ENCODE measurements at regions not wholly inside any gene's neighbourhood (a gene's known extent, or its start where the extent isn't known, plus 50 kb on each side); places are given as distances from the start of the nearest gene placed in this dataset.

- no peak for DNase-seq
These were observed 254.9 kb upstream of the IGF1R start for GRCh38 chr15:98393471-98393870.

GRCh38 chr15:98394546-98394945 is 253.8 kb upstream of the IGF1R start:
- no peak for DNase-seq

- DNase-seq = no peak
These were observed 252.2 kb upstream of the IGF1R start for GRCh38 chr15:98395974-98396610.

DNA sequence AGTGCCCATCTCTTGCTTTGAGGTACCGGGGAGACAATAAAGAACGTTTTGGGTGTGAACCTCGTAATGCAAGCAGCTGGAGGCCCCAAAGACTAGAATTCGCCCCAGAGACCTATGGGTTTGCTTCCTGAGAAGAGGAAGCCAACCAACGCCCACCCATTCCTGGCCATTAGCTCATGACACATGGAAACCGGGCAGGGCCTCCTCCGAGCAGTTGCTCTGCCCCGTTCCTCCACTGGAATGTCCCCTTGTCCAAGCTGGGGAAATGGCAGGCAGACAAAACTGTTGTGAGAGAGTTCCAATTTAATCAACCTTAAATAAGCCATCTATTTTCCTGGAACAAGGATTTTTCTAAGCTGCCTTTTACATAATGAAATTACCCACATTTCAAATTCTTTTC is 250.9 kb upstream of the IGF1R start:
- no peak for DNase-seq

GRCh38 chr15:98398056-98398455 is 250.3 kb upstream of the IGF1R start:
- no peak for DNase-seq

GRCh38 chr15:98398886-98399285 is 249.5 kb upstream of the IGF1R start:
- DNase-seq = no peak

GRCh38 chr15:98400120-98400519 is 248.2 kb upstream of the IGF1R start:
- no peak for DNase-seq

GRCh38 chr15:98401029-98401428 is 247.3 kb upstream of the IGF1R start:
- no peak for DNase-seq

- no peak for DNase-seq
These were observed 245.9 kb upstream of the IGF1R start for GRCh38 chr15:98402486-98402885.

- no peak for DNase-seq
These were observed 245.2 kb upstream of the IGF1R start for GRCh38 chr15:98403169-98403568.

- no peak for DNase-seq
These were observed 244.8 kb upstream of the IGF1R start for GRCh38 chr15:98403569-98403968.

DNA sequence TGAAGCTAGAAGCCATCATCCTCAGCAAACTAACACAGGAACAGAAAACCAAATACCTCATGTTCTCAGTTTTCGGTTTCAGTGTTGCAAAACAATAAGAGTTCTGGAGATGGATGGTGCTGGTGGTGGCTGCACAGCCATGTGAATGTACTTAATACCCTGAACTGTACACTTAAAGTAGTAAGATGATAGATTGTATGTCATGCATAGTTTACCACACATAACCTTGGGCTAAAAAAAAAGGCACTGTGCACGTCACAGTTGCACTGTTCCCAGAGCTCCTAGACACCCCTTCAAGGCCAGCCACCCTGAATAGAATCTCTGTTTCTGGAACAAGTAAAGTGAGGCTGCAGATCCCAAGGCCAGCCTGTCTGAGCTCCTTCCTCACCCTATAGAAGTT is 243.3 kb upstream of the IGF1R start:
- no peak for DNase-seq

- no peak for DNase-seq
These were observed 240.1 kb upstream of the IGF1R start for GRCh38 chr15:98408231-98408630.

GRCh38 chr15:98410328-98410727 is 238.0 kb upstream of the IGF1R start:
- DNase-seq = no peak

- DNase-seq = no peak
These were observed 235.5 kb upstream of the IGF1R start for GRCh38 chr15:98412852-98413251.

DNA sequence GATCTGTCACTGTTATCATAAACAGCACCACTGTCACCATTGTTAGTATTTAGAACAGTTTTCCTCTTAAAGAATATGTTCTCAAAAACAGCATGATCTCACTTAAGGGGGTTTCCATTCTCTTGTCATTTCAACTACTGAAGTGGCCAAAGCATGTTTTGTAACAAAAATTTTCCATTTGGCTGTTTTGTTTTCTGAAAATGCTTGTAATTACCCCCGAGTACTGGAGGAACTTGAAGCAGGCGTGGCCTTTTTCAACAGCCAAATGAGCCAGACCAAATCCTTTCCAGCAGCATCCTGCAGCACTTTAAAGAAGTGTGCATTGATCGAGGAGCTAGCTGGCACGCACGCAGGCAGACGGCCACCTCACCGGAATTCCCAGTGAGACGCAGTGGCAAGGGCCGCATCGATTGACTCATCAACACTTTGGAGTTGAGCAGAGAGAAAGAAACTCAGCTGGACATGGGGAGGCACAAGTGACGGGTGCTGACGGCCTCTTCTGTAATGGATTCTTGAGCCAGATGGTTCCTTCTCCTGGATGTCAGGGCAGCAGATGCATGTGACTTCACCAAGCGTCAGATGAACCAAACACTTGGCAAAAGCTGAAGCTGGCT is 234.3 kb upstream of the IGF1R start:
- no peak for DNase-seq

DNA sequence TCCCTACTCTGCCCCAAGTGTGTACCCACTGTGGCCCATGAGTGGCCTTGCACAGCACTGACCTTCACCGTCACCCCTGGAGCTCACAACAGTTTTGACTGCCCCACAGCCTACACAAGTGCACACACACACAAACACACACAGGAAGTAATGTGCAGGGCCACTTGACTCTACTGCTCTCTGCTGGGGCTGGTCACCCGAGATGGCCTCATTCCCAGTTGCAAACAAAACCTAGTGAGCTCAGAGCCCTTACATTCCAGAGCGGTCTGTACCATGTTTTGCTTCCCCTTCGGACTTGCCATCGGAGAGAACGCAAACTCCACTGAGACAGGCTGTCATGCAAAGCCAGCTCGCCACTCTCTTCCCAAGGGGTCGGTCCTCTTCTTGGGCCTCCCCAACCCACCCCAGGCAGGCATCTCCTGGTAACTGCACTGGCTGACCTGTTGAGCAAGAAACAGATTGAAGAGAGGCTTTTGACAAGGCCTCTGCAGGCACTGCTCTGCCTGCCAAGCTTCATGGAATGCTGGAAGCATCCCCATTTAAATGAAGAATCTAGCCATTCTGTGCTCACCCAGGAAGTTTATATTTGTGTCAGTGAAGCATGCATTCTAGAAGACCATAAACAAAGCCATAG is 232.0 kb upstream of the IGF1R start:
- DNase-seq = no peak

GRCh38 chr15:98417346-98417745 is 231.0 kb upstream of the IGF1R start:
- no peak for DNase-seq

- DNase-seq = no peak
These were observed 230.2 kb upstream of the IGF1R start for GRCh38 chr15:98418122-98418521.

GRCh38 chr15:98419173-98419780 is 229.1 kb upstream of the IGF1R start:
- no peak for DNase-seq

DNA sequence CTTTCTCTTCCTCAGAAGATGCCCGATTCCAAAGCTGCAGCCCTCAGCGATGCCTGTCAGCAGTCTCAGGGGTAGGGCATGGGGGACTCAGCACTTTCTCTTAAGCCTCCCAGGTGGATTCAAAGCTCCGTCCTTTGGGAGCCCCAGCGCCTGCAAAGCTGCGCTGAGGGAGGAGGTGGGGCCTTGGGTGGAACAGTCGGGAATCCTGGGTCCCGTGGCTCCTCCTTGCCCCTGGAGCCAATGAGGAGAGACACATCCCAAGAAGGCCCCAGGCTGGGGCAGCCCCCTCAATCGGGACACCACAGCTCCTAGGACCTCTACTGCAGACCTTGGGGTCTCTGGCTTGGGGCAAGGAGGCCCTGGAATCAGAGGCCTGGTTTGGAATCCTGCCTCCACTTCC is 227.5 kb upstream of the IGF1R start:
- DNase-seq = no peak

DNA sequence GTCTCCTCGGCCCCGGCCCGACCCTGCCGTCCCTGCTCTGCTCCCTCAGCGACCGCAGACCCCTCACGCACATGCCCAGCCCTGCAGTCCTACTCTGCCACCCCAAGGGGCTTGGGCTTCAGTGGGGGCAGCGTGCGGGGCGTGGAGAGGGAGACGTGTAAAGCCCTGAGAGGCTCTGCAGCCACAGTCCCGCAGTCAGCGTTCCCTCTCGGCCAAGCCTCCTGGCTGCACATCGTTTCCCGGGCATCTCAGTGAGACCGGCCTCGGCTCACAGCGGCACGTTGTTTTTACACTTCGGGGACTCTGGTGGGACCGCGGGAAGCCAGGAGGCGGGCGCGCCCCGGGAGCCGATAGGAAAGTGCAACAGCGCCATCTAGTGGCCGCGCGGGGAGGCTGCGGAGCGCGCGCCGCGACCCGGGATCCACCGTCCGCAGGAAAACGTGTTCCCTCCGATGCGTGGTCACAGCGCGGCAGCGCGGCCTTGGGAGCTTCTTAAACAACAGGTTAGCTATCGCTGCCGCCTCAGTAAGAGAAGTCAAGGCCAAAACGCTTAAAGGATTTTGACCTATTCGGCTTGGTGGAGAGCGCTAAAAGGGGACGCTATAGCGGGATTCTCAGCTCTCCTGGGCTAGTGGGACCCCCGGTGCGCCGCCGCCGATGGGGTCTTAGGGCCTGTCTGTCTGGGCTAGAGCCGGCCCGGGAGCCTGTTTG is 226.8 kb upstream of the IGF1R start:
- peak; percentile 73 to 76 for DNase-seq

GRCh38 chr15:98422130-98422478 is 226.2 kb upstream of the IGF1R start:
- DNase-seq = no peak

- no peak for DNase-seq
These were observed 223.2 kb upstream of the IGF1R start for GRCh38 chr15:98425173-98425572.

Measured in stimulated activated CD4-positive, alpha-beta T cell treated with anti-CD3 and anti-CD28 coated beads, Interleukin-2, amount 100 ng/mL, for 48 hours (primary cell).